ENCODE measurements at regions not wholly inside any gene's neighbourhood (a gene's known extent, or its start where the extent isn't known, plus 50 kb on each side); places are given as distances from the start of the nearest gene placed in this dataset.

DNA sequence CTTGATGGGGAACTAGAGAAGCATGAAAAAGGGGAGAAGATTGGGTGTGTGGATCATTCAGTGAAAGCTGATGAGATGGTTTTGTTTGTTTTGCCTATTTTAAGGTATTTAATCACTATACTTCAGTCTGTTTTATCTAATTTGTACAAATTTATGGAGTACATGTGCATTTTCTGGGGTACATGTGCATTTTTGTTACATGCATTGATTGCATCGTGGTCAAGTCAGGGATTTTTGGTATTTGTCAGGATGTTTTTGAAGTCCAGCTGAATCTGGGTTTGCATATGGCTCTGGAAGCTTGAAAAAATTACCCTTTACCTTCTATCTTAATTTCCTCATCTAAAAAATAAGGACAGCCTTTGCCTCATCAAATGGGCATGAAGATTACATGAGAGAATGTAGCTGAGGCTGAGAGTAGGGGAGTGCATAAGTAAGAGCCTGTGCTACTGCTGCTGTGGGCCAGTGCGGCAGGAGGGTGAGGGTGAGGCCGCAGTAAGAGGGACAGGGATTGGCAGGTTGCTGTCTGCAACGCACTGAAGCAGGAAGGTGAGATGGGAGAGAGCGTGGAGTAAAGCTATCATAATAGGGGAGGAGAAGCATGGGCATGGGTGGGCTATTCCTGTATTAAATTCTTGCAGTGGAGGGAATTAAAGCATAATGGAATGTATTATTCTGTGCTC, 139.8 kb downstream of the NPR3 start:
- Histone ChIP-seq H3K4me1 (no peaks in the 10 kb centered on the region), H3K4me3 (no peak overlapping the region), H3K36me3 (no peaks in the 10 kb centered on the region), H3K9me3 (no peaks in the 10 kb centered on the region), H3K27ac (replicated peaks in 1 of 4) (no peak overlapping the region), H3K27me3 (no peaks in the 10 kb centered on the region)
- intact Hi-C loops (cut with DNase I): no loop called here
- TF ChIP-seq POLR2AphosphoS5 (IDR thresholded peaks at IDR 0.05): no peak
- TF ChIP-seq EP300 (IDR thresholded peaks at IDR 0.05): no peak
- TF ChIP-seq, protein P1, sequence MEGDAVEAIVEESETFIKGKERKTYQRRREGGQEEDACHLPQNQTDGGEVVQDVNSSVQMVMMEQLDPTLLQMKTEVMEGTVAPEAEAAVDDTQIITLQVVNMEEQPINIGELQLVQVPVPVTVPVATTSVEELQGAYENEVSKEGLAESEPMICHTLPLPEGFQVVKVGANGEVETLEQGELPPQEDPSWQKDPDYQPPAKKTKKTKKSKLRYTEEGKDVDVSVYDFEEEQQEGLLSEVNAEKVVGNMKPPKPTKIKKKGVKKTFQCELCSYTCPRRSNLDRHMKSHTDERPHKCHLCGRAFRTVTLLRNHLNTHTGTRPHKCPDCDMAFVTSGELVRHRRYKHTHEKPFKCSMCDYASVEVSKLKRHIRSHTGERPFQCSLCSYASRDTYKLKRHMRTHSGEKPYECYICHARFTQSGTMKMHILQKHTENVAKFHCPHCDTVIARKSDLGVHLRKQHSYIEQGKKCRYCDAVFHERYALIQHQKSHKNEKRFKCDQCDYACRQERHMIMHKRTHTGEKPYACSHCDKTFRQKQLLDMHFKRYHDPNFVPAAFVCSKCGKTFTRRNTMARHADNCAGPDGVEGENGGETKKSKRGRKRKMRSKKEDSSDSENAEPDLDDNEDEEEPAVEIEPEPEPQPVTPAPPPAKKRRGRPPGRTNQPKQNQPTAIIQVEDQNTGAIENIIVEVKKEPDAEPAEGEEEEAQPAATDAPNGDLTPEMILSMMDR (IDR thresholded peaks at IDR 0.05): no peak
- TF ChIP-seq POLR2A (IDR thresholded peaks at IDR 0.05; ENCODE audit: low read depth): no peak
- WGBS: 92% methylated on average over 5 of the region's 5 CpGs
- DNase-seq (ENCODE audit: extremely low spot score): no peak

DNA sequence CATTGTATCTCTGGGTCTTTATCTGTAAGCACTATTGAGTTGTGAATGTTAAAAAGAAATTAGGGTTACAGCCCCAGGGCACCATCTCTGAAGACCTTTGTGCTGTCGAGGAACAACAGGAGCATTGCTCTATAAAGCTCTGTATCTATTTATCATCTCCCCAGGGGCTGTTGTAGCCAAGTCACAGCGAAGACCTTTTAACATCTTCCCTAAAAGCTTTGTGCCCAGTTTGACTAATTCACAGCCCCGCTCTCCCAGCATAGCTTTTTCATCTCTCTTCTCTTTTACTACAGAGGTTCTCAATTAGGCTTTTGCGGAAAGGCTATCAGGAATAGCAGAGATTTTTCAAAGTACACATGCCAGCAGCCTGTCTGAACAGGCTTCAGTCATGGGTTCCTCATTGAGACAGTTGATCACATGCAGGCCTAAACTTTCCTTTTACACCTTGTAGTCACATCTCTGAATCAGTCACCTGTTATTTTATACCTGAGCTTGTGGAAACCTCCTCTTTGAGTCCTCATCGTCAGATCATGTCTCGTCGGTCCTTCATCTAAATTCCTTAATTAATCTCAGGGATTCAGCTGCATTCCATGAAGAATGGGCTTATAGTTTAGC, 140.5 kb downstream of the NPR3 start:
- TF ChIP-seq, protein P1 (IDR thresholded peaks at IDR 0.05): no peak
- TF ChIP-seq POLR2AphosphoS5 (IDR thresholded peaks at IDR 0.05): no peak
- no peak for TF ChIP-seq POLR2A (IDR thresholded peaks at IDR 0.05; ENCODE audit: low read depth)
- TF ChIP-seq EP300 (IDR thresholded peaks at IDR 0.05): no peak
- Histone ChIP-seq H3K27ac (replicated peaks in 1 of 4) (no peak overlapping the region), H3K4me3 (no peak overlapping the region), H3K4me1 (no peaks in the 10 kb centered on the region), H3K27me3 (no peaks in the 10 kb centered on the region), H3K36me3 (no peaks in the 10 kb centered on the region), H3K9me3 (no peaks in the 10 kb centered on the region)
- intact Hi-C loops (cut with DNase I): no loop called here
- no peak for DNase-seq (ENCODE audit: extremely low spot score)
- 83% methylated on average over 7 of the region's 7 CpGs for WGBS

DNA sequence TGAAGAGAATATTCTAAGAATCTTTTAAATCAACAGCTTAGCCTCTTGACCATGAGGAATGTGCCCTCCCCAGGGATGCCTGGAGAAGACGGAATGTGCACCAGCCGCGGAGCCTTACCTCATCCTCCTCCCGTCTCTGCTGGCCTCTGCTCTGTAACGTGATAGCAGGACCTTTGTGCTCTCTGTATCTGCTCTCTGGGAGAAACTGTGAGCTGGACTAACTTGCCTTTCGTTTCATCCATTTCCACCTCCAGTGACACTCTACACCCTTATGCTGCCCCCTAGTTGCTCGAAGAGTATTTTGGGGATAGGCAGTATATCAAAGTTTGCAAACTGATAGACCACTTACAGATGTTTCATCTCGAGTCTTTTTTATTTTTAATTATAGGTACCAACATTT, 141.4 kb downstream of the NPR3 start:
- Histone ChIP-seq H3K9me3 (peaks cover 0 to 6% (median 2%) of the 10 kb centered on the region in 4 donors), H3K36me3 (no peaks in the 10 kb centered on the region), H3K4me1 (no peaks in the 10 kb centered on the region), H3K4me3 (no peak overlapping the region), H3K27ac (replicated peaks in 1 of 4) (no peak overlapping the region), H3K27me3 (no peaks in the 10 kb centered on the region)
- intact Hi-C loops (cut with DNase I): no loop called here
- WGBS: 19% methylated on average over 6 of the region's 8 CpGs
- TF ChIP-seq POLR2AphosphoS5 (IDR thresholded peaks at IDR 0.05): no peak
- TF ChIP-seq, protein P1 (IDR thresholded peaks at IDR 0.05): peak in 1 of 3 experiments; percentile 23
- TF ChIP-seq EP300 (IDR thresholded peaks at IDR 0.05): no peak
- no peak for TF ChIP-seq POLR2A (IDR thresholded peaks at IDR 0.05; ENCODE audit: low read depth)
- no peak for DNase-seq (ENCODE audit: extremely low spot score)

DNA sequence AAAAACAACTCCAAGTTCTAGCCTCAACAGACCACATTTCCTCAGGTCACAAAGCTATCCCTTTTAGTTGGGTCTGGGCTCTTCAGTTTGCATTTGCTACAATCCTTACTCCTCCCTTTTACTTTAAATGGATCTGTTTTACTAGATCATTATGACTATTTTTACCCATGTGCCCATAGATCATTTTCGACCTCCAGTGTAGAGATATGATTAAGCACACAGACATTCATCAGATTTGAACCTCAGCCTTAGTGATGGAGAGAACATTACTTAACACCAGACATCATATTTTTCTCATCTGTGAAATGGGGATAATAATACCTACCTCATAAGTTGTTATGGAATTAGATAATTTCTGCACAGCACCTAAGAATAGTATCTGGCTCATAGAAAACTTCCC, 141.9 kb downstream of the NPR3 start:
- Histone ChIP-seq H3K27ac (replicated peaks in 1 of 4) (no peak overlapping the region), H3K36me3 (no peaks in the 10 kb centered on the region), H3K4me1 (no peaks in the 10 kb centered on the region), H3K9me3 (peaks cover 0 to 10% (median 4%) of the 10 kb centered on the region in 4 donors), H3K27me3 (no peaks in the 10 kb centered on the region), H3K4me3 (no peak overlapping the region)
- TF ChIP-seq, protein P1 (IDR thresholded peaks at IDR 0.05): no peak
- TF ChIP-seq EP300 (IDR thresholded peaks at IDR 0.05): no peak
- no peak for TF ChIP-seq POLR2AphosphoS5 (IDR thresholded peaks at IDR 0.05)
- no peak for TF ChIP-seq POLR2A (IDR thresholded peaks at IDR 0.05; ENCODE audit: low read depth)
- intact Hi-C loops (cut with DNase I): no loop called here
- WGBS: 88% methylated on average over 1 of the region's 1 CpG
- no peak for DNase-seq (ENCODE audit: extremely low spot score)

Measured in esophagus muscularis mucosa (tissue), 4 donors.